HAP-1 (cell line): ENCODE measurements at regions not wholly inside any gene's neighbourhood (a gene's known extent, or its start where the extent isn't known, plus 50 kb on each side); places are given as distances from the start of the nearest gene placed in this dataset.

Experiments used
- DNase-seq, 2 experiments: peaks; one replicate each; pipeline ENCODE4 v3.0.0-alpha.2; 2016 to 2020; ENCODE audit warnings: low spot score in 2 of 2
- H3K27me3 ChIP-seq: fragments of 250-450 bp; sonication (Bioruptor Pico); 2 replicates; pipeline ENCODE4 v1.5.1; 2020; ENCODE audit warnings: low read depth, mild to moderate bottlenecking, moderate library complexity
- H3K36me3 ChIP-seq: fragments of 250-450 bp; sonication (Bioruptor Pico); replicated peaks from 2 replicates; pipeline ENCODE4 v1.5.1; 2020; ENCODE audit warnings: mild to moderate bottlenecking
- H3K4me1 ChIP-seq: fragments of 250-450 bp; sonication (Bioruptor Pico); 2 replicates; pipeline ENCODE4 v1.5.1; 2020; ENCODE audit warnings: mild to moderate bottlenecking
- H3K4me3 ChIP-seq: fragments of 250-450 bp; sonication (Bioruptor Pico); 2 replicates; pipeline ENCODE4 v1.5.1; 2020; ENCODE audit warnings: mild to moderate bottlenecking, moderate library complexity
- H3K9me3 ChIP-seq: fragments of 250-450 bp; sonication (Bioruptor Pico); 2 replicates; pipeline ENCODE4 v1.5.1; 2020; ENCODE audit warnings: mild to moderate bottlenecking, moderate library complexity
- in situ Hi-C: fragments of 300-500 bp; cut with MboI; formaldehyde crosslinking; loops from 3 replicates; pipeline ENCODE4 v1.14.3; 2020; ENCODE audit warnings: low sequenced_read_pairs, inconsistent platforms, mixed read lengths

DNA sequence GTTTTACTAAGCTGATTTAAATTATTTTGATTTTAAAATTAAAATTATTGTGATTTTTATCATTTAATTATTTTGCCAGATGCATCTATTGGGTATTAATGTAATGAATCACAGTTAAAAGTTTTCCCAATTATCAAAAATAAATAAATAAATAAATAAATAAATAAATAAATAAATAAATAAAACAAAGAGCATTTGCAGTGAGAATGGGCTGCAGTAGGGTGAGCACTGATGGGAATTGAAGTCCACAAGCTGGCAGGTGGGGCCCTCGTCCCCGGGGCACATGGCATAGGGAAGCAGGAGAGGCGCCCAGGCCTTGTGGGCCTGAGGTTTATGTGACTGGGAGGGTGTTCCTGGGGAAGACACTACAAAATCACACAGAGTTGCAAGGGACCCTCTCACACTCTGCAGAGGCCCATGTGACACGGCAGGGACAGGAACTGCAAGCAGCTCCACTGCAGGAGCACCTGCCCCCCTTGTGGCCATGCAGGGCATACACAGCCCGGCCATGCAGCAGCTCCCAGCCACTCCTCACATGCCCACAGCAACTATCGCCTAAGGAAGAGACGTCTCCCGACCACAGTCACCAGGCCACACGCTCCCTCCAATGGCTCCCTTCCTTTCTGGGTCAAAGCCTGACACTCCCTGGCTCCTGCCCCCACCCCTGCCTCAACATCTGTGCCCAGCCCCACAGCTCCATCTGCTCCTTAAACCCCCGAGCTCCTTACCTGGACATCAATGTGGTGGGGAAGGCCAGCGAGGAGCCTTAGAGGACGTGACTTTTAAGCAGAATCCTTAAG is 256.3 kb upstream of the SFSWAP start:
- in situ Hi-C loops, result no loop called here
- Histone ChIP-seq H3K9me3 (no peaks in the 10 kb centered on the region), H3K4me3 (no peak overlapping the region), H3K27me3 (no peaks in the 10 kb centered on the region), H3K4me1 (no peaks in the 10 kb centered on the region), H3K36me3 (no peaks in the 10 kb centered on the region)
- peak; percentile 40 to 58 for DNase-seq

DNA sequence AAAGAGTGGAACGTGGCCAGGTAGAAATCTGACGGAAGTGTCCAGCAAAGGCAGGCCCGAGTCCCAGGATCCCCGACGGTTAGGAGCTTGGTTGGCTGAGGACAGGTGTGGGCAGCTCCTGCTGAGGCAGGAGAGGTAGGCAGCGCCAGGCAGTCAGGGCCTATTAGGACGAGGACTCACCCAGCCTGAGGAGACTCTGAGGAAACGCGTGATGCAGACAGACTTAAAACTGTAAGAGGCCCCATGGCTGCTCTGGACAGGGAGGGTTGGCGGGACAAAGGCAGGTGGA is 255.7 kb upstream of the SFSWAP start:
- H3K9me3 ChIP-seq, result no peaks in the 10 kb centered on the region
- no peaks in the 10 kb centered on the region for H3K27me3 ChIP-seq
- in situ Hi-C loops, result no loop called here
- no peaks in the 10 kb centered on the region for H3K4me1 ChIP-seq
- no peak overlapping the region for H3K4me3 ChIP-seq
- H3K36me3 ChIP-seq, result no peaks in the 10 kb centered on the region
- no peak for DNase-seq

DNA sequence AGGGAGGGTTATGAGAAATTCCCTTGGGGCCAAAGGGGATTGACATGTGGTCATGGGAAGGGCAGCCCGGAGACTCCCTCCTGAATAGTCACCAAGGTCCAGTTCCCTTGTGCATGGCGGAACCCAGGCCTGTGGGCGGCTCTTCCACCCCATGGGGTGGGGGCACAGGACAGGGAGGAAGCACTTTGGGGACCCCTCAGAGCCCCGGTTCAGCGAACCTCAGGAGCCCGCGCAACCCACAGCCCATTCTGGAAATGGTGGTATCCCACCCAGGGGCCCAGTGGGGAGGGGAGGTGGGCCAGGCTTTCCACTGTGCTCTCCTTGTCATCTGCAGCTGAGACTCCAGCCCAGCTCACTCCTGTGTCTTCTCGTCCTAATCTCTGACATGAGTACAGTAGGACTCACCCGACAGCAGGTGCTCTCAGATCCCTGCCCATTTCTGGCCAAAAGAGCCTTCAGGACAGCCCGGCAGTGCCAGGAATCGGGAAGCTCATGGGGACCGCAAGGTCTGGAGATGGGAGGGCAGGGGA is 255.2 kb upstream of the SFSWAP start:
- no peak overlapping the region for H3K4me3 ChIP-seq
- in situ Hi-C loops, result no loop called here
- no peak for DNase-seq

DNA sequence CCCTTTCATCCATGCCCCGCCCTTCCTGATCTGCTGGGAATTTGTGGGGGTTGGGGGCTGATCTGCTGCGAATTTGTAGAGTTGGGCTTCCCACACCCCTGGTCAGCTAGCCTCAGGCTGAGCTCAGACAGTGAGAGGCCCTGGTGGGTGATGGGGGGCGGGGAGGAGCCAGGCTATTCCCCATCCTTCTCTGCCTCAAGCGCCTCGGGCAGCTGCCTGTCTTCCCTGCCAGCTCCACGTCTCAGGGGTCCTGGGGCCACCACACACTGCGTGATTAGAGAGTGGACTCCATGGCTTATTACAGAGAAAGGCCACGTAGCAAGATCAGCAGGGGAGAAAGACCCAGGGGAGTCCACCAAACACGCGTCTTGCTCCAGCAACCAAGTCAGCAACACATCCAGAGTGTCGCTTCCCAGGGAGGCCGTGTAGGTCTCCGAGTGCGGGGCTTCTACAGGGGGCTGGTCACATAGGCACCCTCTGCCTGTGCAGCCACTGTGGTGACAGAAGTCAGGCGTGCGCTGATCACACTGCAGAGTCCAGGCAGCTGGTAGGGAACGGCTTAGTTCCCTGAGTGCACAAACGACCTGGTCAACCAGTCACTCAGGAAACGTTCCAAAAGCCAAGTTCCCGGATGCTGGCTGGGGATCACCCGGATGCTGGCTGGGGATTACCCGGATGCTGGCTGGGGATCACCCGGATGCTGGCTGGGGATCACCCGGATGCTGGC is 254.4 kb upstream of the SFSWAP start:
- Histone ChIP-seq H3K36me3 (no peaks in the 10 kb centered on the region), H3K9me3 (no peaks in the 10 kb centered on the region), H3K27me3 (no peaks in the 10 kb centered on the region), H3K4me3 (no peak overlapping the region), H3K4me1 (no peaks in the 10 kb centered on the region)
- in situ Hi-C loops, result no loop called here
- no peak for DNase-seq

More for the DNA sequence above, 255.2 kb upstream of the SFSWAP start:
- H3K27me3 ChIP-seq, result no peaks in the 10 kb centered on the region
- no peaks in the 10 kb centered on the region for H3K4me1 ChIP-seq
- H3K36me3 ChIP-seq, result no peaks in the 10 kb centered on the region
- H3K9me3 ChIP-seq, result no peaks in the 10 kb centered on the region

- Histone ChIP-seq H3K4me1 (no peaks in the 10 kb centered on the region), H3K27me3 (no peaks in the 10 kb centered on the region), H3K4me3 (no peak overlapping the region), H3K36me3 (no peaks in the 10 kb centered on the region), H3K9me3 (no peaks in the 10 kb centered on the region)
- in situ Hi-C loops, result no loop called here
- no peak for DNase-seq
Observed at GRCh38 chr12:131457028-131457310, 253.9 kb upstream of the SFSWAP start.

- in situ Hi-C loops, result no loop called here
Observed at GRCh38 chr12:131457331-131458047, 253.4 kb upstream of the SFSWAP start.

DNA sequence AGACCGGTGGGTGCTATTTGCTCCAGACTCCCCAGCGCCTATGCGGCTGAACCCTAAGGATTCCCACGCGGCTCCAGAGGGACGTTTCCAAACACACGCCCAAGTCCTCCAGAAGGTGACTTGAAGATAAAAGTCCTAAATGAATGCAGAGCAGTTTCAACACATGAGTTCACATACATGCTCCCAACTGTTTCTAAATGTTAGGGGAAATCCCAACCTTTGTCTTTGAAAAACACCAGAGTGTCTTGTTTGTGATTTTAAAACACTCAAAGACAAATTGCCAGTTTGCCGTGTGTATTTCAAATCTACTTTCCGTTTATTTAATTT is 252.9 kb upstream of the SFSWAP start:
- in situ Hi-C loops, result no loop called here
- no peaks in the 10 kb centered on the region for H3K9me3 ChIP-seq
- H3K4me1 ChIP-seq, result no peaks in the 10 kb centered on the region
- no peaks in the 10 kb centered on the region for H3K36me3 ChIP-seq
- H3K27me3 ChIP-seq, result no peaks in the 10 kb centered on the region
- DNase-seq, result no peak
- H3K4me3 ChIP-seq, result no peak overlapping the region

More at GRCh38 chr12:131457331-131458047, 253.4 kb upstream of the SFSWAP start:
- Histone ChIP-seq H3K4me3 (no peak overlapping the region), H3K36me3 (no peaks in the 10 kb centered on the region), H3K9me3 (no peaks in the 10 kb centered on the region), H3K4me1 (no peaks in the 10 kb centered on the region), H3K27me3 (no peaks in the 10 kb centered on the region)
- DNase-seq, result no peak

DNA sequence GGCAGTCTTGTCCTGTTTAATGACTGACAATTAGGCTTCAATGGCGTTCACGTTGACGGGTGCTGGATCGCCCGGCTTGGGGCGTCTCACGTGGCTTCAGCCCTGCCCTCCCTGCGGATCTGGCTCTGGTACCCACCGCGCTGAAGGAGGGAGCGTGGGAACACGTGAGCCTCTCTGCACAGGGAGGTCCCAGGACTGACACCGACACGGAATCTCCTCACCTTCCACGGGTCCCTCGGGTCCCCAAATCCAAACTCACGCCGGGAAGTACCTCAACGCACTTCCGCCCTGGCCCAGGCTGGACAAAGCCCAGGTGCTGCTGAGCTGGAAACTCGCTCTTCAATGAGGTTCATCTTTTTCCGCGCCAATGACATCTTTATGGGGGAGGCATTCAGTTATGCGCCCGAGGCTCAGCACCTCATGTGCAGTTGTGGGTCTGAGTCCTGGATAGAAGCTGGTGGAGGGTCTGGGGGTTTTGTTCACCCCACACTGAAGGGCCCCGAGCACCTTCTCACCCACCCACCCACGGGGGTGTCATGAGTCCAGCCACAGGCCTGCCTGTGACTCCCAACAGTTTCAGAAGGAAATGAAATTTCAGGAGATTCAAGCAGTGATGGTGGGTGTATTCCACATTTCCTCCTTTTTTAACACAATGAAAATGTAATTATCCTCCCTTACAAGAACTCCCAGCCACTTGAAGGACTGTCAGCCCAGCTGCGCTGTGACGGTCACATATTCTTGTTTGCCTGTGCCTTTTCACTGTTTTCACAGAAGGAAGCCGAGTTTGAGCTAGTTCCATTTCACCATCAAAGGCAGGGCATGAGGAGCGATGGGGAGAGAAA is 251.7 kb upstream of the SFSWAP start:
- Histone ChIP-seq H3K27me3 (no peaks in the 10 kb centered on the region), H3K36me3 (no peaks in the 10 kb centered on the region), H3K9me3 (no peaks in the 10 kb centered on the region), H3K4me1 (no peaks in the 10 kb centered on the region), H3K4me3 (no peak overlapping the region)
- in situ Hi-C loops, result no loop called here
- no peak for DNase-seq

- Histone ChIP-seq H3K27me3 (no peaks in the 10 kb centered on the region), H3K36me3 (no peaks in the 10 kb centered on the region), H3K4me3 (no peak overlapping the region), H3K4me1 (no peaks in the 10 kb centered on the region), H3K9me3 (no peaks in the 10 kb centered on the region)
- in situ Hi-C loops, result no loop called here
- no peak for DNase-seq
Observed at GRCh38 chr12:131459773-131460365, 251.0 kb upstream of the SFSWAP start.

DNA sequence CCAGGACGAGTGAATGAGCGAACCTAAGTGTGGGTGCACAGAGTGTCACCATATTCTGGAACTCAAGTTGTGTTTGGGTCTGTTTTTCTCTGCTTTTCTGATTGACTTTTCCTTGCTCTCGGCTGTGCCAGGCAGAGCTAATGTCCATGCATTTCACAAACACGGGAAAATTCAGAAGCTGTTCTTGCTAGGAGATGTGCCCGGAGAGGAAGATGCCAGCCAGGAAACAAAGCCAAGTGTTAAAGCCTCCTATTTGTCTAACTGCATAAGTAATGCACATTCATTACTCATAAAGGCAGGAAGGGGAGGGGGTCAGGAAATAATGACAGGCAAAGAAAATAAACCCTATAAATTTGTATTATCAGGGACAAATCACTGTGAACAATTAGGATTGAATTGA is 250.4 kb upstream of the SFSWAP start:
- in situ Hi-C loops, result no loop called here
- Histone ChIP-seq H3K9me3 (no peaks in the 10 kb centered on the region), H3K4me1 (no peaks in the 10 kb centered on the region), H3K27me3 (no peaks in the 10 kb centered on the region), H3K36me3 (no peaks in the 10 kb centered on the region), H3K4me3 (no peak overlapping the region)
- DNase-seq, result no peak

DNA sequence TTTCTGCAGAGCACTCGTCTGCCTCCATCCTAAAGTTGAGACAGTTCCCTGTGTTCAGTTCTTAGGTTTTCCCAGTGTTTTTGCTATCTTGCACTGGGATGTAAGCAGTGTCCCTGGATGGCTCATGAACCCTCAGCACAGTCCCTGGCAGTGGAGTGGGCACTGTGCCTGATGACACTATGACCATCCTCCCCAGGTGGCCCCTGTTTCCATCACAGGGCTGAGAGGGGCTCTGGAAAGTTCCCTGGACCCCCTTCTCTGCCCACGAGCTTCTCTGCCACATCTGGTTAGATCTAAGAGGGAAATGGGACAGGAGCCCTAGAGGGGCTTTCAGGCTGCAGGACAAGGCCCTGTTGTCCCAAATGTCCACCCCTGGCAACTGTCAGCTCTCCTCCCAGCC is 249.8 kb upstream of the SFSWAP start:
- no peak for DNase-seq
- no peaks in the 10 kb centered on the region for H3K9me3 ChIP-seq
- H3K4me1 ChIP-seq, result no peaks in the 10 kb centered on the region
- no peaks in the 10 kb centered on the region for H3K27me3 ChIP-seq
- H3K4me3 ChIP-seq, result no peak overlapping the region
- H3K36me3 ChIP-seq, result no peaks in the 10 kb centered on the region
- in situ Hi-C loops, result no loop called here

- Histone ChIP-seq H3K9me3 (no peaks in the 10 kb centered on the region), H3K4me1 (no peaks in the 10 kb centered on the region), H3K27me3 (no peaks in the 10 kb centered on the region), H3K4me3 (no peak overlapping the region), H3K36me3 (no peaks in the 10 kb centered on the region)
- in situ Hi-C loops, result no loop called here
- no peak for DNase-seq
Observed at GRCh38 chr12:131463174-131463573, 247.7 kb upstream of the SFSWAP start.

DNA sequence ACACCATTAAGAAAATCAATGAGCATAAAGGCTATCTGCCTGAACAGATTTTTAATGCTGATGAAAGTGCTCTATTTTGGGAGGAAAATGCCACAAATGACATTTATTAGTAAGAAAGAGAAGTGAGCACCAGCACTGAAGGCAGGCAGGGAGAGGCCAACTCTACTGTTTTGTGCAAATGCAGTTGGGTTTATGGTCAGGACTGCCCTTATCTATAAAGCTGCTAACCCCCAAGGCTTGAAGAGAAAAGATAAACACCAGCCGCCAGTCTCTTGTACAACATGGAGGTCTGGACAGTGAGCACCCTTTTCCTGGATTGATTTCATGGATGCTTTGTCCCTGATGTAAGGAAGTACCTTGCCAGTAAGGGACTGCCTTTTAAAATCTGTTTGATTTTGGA is 246.8 kb upstream of the SFSWAP start:
- Histone ChIP-seq H3K36me3 (no peaks in the 10 kb centered on the region), H3K4me3 (no peak overlapping the region), H3K27me3 (no peaks in the 10 kb centered on the region), H3K4me1 (no peaks in the 10 kb centered on the region), H3K9me3 (no peaks in the 10 kb centered on the region)
- in situ Hi-C loops, result no loop called here
- DNase-seq, result no peak
